NOMO-1 treated with dmso at 0.1 percent for 144 hours (cell line): ENCODE measurements at regions not wholly inside any gene's neighbourhood (a gene's known extent, or its start where the extent isn't known, plus 50 kb on each side); places are given as distances from the start of the nearest gene placed in this dataset.
"Not testable (repeated sequence)": the region's sequence is repeated elsewhere in the genome, so short reads cannot be mapped to it uniquely, and the experiment has no call there.

ENCODE experiments used
- DNase-seq: peaks from one replicate; lab custom pipeline; 2025; ENCODE audit not compliant: unreplicated experiment; lab: John Stamatoyannopoulos, UW

DNA sequence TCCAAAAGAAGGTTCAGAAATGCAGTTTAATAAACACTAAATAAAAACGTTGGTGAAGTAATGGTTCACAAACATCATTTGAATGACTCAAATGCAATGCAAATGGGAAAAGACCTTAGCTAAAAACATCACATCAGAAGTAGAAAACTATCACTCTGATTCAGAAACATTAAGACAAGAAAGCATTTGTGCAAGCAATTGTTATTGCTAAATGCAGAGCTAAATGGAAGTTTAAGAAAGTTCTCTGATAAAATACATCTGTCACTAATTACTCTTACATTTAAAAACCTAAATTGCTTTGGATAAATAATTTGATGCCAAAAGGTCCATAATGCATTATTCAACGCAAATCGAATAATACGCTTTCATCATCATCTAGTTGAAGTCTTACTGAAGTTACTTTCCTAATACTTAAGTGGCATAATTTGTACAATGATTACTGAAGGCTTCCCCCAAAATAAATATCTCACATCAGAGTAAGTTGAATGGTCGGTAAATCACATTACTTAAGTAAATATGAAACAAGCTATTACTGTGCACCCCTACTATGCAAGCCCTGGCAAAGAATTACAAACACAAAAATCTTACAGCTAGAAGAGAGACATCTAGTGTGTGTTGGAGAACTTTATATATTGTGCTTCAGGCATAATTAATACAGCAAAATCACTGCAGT is 105.7 kb upstream of the KCTD1 start:
- no peak for DNase-seq

- no peak for DNase-seq
Observed at GRCh38 chr18:26652501-26652900, 104.1 kb upstream of the KCTD1 start.

- no peak for DNase-seq
Observed at GRCh38 chr18:26650310-26651268, 102.2 kb upstream of the KCTD1 start.

- no peak for DNase-seq
Observed at GRCh38 chr18:26649193-26649543, 100.8 kb upstream of the KCTD1 start.

DNA sequence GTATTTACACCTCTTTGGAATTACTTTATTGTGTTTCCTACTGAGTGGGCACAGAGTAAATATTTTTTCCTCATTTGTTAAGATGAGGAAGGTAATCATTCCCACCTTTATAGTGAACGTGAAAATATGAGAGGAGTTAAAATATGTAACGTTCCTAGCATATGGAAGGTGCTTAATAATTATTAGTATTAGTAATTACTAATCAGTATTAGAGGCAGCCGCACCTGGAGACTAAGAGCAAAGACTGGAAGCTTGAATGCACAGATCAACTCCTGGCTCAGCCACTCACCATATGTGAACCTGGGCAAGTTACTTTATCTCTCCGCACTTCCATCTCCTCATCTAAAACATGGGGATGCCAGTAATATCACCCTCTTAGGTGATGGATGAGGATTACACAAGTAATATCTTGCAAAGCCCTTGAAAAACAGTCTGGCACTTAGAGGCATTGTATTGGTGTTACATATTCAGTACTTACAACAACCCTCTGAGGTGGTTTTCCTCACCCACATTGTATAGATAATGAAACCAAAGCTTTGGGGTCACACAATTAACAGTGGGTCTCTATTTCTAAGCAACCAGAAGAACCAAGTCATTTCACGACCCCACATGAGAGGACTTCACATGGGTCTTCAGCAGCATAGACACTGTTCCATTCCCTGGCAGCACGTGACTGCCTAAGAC is 100.3 kb upstream of the KCTD1 start:
- no peak for DNase-seq

DNA sequence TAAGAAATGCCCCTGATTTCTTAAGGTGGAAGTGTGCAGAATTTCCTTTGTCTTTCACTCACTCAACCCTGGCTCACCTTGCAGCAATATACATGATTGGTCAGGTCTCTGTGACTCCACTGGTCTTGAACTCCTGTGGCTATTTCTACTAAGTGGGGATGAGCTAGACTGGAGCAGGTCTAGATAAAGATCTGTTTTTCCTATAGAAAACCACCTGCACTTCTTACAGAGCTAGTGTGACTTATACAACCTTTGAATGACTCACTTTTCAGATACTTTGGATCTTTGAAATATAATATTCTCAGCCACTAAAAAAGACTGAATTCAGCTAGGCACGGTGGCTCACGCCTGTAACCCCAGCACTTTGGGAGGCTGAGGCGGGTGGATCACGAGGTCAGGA is 98.5 kb upstream of the KCTD1 start:
- DNase-seq = no peak

DNA sequence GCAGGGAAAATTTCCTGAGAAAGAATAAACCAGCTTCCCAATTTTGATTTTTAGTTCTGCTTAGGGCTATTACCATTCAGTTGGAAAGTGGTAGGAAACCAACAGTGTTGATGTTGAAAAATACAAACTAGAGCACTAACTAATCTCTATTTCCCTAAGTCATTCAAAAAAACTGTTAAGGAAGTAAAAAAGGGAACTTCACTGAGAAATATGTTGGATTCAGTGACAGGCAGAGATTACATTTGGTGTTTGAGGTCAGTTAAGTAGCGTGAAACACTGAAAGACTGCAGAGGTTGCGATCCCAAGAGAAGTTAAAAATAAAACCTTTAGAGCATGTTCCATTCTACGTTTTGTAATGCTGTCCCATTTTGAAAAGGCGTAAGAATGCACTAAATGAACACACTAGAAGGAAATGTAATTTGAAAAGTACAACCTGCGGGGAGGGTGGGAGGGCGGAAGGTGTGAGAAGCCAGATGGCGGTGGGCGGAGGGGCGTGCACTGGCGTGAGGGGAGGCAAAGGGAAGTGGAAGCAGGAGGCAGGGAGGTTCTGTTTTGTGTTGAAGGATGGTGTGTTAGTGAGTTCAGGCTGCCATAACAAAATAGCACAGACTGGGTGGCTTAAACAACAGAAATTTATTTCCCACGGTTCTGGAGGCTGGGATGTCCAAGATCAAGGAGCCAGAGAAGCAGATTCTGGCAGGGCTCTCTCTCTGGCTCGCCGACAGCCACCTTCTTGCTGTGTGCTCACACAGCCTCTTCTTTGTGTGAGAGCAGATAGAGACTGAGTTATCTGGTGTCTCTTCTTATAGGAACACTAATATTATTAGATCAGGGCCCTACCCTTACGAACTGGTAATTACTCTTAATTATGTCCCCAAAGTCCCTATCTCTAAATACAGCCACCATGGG is 94.3 kb upstream of the KCTD1 start:
- DNase-seq = peak; percentile 76

GRCh38 chr18:26640541-26640940 is 92.2 kb upstream of the KCTD1 start:
- no peak for DNase-seq

- DNase-seq = no peak
Observed at GRCh38 chr18:26639149-26639548, 90.8 kb upstream of the KCTD1 start.

- no peak for DNase-seq
Observed at GRCh38 chr18:26637983-26638382, 89.6 kb upstream of the KCTD1 start.

GRCh38 chr18:26637324-26637723 is 89.0 kb upstream of the KCTD1 start:
- no peak for DNase-seq

- no peak for DNase-seq
Observed at GRCh38 chr18:26635466-26635865, 87.1 kb upstream of the KCTD1 start.

GRCh38 chr18:26634631-26635030 is 86.3 kb upstream of the KCTD1 start:
- peak; percentile 80 for DNase-seq

- DNase-seq = no peak
Observed at GRCh38 chr18:26631135-26631534, 82.8 kb upstream of the KCTD1 start.

DNA sequence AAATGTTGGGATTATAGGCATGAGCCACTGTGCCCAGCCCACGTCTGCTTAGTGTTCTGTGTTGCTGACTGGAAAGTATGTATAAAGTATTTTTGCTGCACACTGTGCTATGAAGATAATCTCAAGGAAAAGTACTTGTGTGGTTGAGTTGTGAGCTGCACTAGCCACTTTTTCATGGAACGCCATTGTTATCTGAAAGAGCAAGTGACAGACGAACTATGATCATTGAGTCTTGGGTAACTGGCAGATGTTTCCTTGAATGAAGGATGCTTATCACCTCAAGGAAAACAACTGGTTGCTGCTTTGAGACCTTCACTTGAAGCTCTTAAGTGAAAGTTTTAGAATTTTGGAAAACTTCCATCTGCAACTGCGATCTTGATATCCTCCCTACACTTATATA is 82.2 kb upstream of the KCTD1 start:
- no peak for DNase-seq

DNA sequence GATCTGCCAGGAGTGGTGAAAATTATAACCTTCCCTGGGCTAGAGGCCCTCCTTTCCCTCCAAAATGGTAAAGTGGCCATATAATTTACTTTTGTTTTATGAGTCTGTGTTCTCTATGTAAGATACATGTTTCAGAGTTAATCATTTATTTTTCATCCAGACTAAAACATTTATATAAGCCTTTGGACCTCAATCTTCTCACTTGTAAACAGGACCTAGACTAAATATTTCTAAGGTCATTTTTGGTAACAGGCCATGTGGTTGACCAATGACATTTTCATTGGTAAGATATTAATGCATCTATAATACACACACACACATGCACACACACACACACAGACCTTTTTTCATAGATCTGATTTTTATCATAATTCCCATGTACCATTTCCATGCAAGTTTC is 79.7 kb upstream of the KCTD1 start:
- DNase-seq = no peak

- no peak for DNase-seq
Observed at GRCh38 chr18:26624443-26624842, 76.1 kb upstream of the KCTD1 start.

GRCh38 chr18:26623314-26623713 is 75.0 kb upstream of the KCTD1 start:
- not testable (repeated sequence) for DNase-seq

GRCh38 chr18:26621161-26622026 is 73.0 kb upstream of the KCTD1 start:
- peak; percentile 69 for DNase-seq

DNA sequence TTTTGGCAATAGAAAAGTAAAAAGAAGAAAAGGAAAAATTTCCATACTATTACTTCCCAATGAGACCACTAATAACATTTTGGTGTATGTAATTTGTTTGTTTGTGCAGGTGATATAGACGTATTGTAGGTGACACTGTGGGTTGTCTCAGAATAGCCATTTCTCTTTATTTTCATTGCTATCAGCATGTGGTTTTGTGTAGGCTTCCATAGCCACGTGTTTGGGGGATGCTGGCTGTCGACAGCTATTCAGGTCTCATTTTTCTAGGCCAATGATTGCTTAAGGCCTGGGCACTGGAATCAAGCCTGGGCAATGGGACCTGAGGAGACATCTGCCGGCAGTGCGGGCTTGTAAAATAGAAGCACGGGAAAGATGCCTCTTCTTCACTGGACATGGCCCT is 71.0 kb upstream of the KCTD1 start:
- no peak for DNase-seq
